COLO668 (cell line): ENCODE measurements at regions not wholly inside any gene's neighbourhood (a gene's known extent, or its start where the extent isn't known, plus 50 kb on each side); places are given as distances from the start of the nearest gene placed in this dataset.

ENCODE experiments used
- DNase-seq: peaks from one replicate; lab custom pipeline; 2025; ENCODE audit not compliant: unreplicated experiment; lab: John Stamatoyannopoulos, UW

GRCh38 chr6:1094306-1094705, 217.6 kb upstream of the FOXQ1 start:
- no peak for DNase-seq

- no peak for DNase-seq
Observed at GRCh38 chr6:1091900-1092299, 220.0 kb upstream of the FOXQ1 start.

GRCh38 chr6:1089859-1090258, 222.0 kb upstream of the FOXQ1 start:
- DNase-seq, result no peak

GRCh38 chr6:1088492-1089001, 223.4 kb upstream of the FOXQ1 start:
- no peak for DNase-seq

- DNase-seq, result no peak
Observed at GRCh38 chr6:1087154-1087843, 224.6 kb upstream of the FOXQ1 start.

- no peak for DNase-seq
Observed at GRCh38 chr6:1086446-1087153, 225.3 kb upstream of the FOXQ1 start.

- DNase-seq, result no peak
Observed at GRCh38 chr6:1082285-1082935, 229.5 kb upstream of the FOXQ1 start.

- no peak for DNase-seq
Observed at GRCh38 chr6:1081551-1082284, 230.2 kb upstream of the FOXQ1 start.

- DNase-seq, result no peak
Observed at GRCh38 chr6:1080453-1081337, 231.2 kb upstream of the FOXQ1 start.

- DNase-seq, result no peak
Observed at GRCh38 chr6:1079525-1079924, 232.4 kb upstream of the FOXQ1 start.

GRCh38 chr6:1077478-1078416, 234.2 kb upstream of the FOXQ1 start:
- no peak for DNase-seq

- no peak for DNase-seq
Observed at GRCh38 chr6:1076531-1077459, 235.1 kb upstream of the FOXQ1 start.

GRCh38 chr6:1075880-1076279, 236.0 kb upstream of the FOXQ1 start:
- no peak for DNase-seq

GRCh38 chr6:1075444-1075843, 236.5 kb upstream of the FOXQ1 start:
- DNase-seq, result no peak

- DNase-seq, result no peak
Observed at GRCh38 chr6:1070085-1070521, 241.8 kb upstream of the FOXQ1 start.

- no peak for DNase-seq
Observed at GRCh38 chr6:1068905-1069304, 243.0 kb upstream of the FOXQ1 start.

GRCh38 chr6:1068068-1068467, 243.8 kb upstream of the FOXQ1 start:
- no peak for DNase-seq

- no peak for DNase-seq
Observed at GRCh38 chr6:1067346-1067745, 244.6 kb upstream of the FOXQ1 start.
